SK-N-MC (cell line): ENCODE measurements at regions not wholly inside any gene's neighbourhood (a gene's known extent, or its start where the extent isn't known, plus 50 kb on each side); places are given as distances from the start of the nearest gene placed in this dataset.

Source experiments
- EZH2 ChIP-seq: fragments of 200-600 bp; sonication (generic); IDR thresholded peaks from one replicate; pipeline ENCODE4 v1.6.1; 2017; ENCODE audit warnings: antibody characterized with exemption
- POLR2AphosphoS5 ChIP-seq: IDR thresholded peaks from 2 replicates; pipeline ENCODE4 v1.6.1; 2012; ENCODE audit warnings: mild to moderate bottlenecking, low read depth, low read length, borderline replicate concordance

- no peak for TF ChIP-seq EZH2
- TF ChIP-seq POLR2AphosphoS5 = no peak
Observed at GRCh38 chr2:8394131-8394530, 287.7 kb upstream of the ID2 start.
